ENCODE measurements at regions not wholly inside any gene's neighbourhood (a gene's known extent, or its start where the extent isn't known, plus 50 kb on each side); places are given as distances from the start of the nearest gene placed in this dataset.

GRCh38 chr7:125971656-125972055, 1042.0 kb upstream of the POT1 start:
- Histone ChIP-seq H3K9me3 (no peaks in the 10 kb centered on the region), H3K4me1 (no peaks in the 10 kb centered on the region), H3K27me3 (no peaks in the 10 kb centered on the region), H3K36me3 (ENCODE audit: low read depth, missing control alignments) (no peaks in the 10 kb centered on the region), H3K27ac (no peak overlapping the region), H3K4me3 (no peak overlapping the region)
- 83 to 85% methylated on average over 2 of the region's 2 CpGs for WGBS, 2 donors
- TF ChIP-seq, protein P1, sequence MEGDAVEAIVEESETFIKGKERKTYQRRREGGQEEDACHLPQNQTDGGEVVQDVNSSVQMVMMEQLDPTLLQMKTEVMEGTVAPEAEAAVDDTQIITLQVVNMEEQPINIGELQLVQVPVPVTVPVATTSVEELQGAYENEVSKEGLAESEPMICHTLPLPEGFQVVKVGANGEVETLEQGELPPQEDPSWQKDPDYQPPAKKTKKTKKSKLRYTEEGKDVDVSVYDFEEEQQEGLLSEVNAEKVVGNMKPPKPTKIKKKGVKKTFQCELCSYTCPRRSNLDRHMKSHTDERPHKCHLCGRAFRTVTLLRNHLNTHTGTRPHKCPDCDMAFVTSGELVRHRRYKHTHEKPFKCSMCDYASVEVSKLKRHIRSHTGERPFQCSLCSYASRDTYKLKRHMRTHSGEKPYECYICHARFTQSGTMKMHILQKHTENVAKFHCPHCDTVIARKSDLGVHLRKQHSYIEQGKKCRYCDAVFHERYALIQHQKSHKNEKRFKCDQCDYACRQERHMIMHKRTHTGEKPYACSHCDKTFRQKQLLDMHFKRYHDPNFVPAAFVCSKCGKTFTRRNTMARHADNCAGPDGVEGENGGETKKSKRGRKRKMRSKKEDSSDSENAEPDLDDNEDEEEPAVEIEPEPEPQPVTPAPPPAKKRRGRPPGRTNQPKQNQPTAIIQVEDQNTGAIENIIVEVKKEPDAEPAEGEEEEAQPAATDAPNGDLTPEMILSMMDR (IDR thresholded peaks at IDR 0.05), result no peak
- no peak for TF ChIP-seq POLR2A (IDR thresholded peaks at IDR 0.05)
- intact Hi-C loops (cut with DNase I; ENCODE audit: low total_unique reads), result no loop called here
- no peak for DNase-seq

- H3K27ac ChIP-seq, result no peak overlapping the region
- 79% methylated on average over 1 of the region's 1 CpG for WGBS, 2 donors
- intact Hi-C loops (cut with DNase I; ENCODE audit: low total_unique reads), result no loop called here
Observed at GRCh38 chr7:125966278-125967048, 1036.8 kb upstream of the POT1 start.

GRCh38 chr7:125934955-125935354, 1005.3 kb upstream of the POT1 start:
- Histone ChIP-seq H3K36me3 (ENCODE audit: low read depth, missing control alignments) (no peaks in the 10 kb centered on the region), H3K9me3 (no peaks in the 10 kb centered on the region), H3K27me3 (no peaks in the 10 kb centered on the region), H3K27ac (no peak overlapping the region), H3K4me1 (no peaks in the 10 kb centered on the region), H3K4me3 (no peak overlapping the region)
- no peak for DNase-seq
- TF ChIP-seq POLR2A (IDR thresholded peaks at IDR 0.05), result no peak
- TF ChIP-seq, protein P1 (IDR thresholded peaks at IDR 0.05), result no peak
- WGBS, 2 donors, result 45 to 60% methylated on average over 1 of the region's 1 CpG
- intact Hi-C loops (cut with DNase I; ENCODE audit: low total_unique reads), result no loop called here

More at GRCh38 chr7:125966278-125967048, 1036.8 kb upstream of the POT1 start:
- no peaks in the 10 kb centered on the region for H3K4me1 ChIP-seq
- no peak for DNase-seq
- TF ChIP-seq, protein P1 (IDR thresholded peaks at IDR 0.05), result no peak
- TF ChIP-seq POLR2A (IDR thresholded peaks at IDR 0.05), result no peak
- H3K27me3 ChIP-seq, result no peaks in the 10 kb centered on the region
- H3K9me3 ChIP-seq, result no peaks in the 10 kb centered on the region
- no peak overlapping the region for H3K4me3 ChIP-seq
- H3K36me3 ChIP-seq (ENCODE audit: low read depth, missing control alignments), result no peaks in the 10 kb centered on the region

GRCh38 chr7:125934539-125934938, 1004.9 kb upstream of the POT1 start:
- H3K4me1 ChIP-seq, result no peaks in the 10 kb centered on the region
- no peaks in the 10 kb centered on the region for H3K27me3 ChIP-seq
- H3K4me3 ChIP-seq, result no peak overlapping the region
- TF ChIP-seq, protein P1 (IDR thresholded peaks at IDR 0.05), result no peak
- TF ChIP-seq POLR2A (IDR thresholded peaks at IDR 0.05), result no peak
- no peak overlapping the region for H3K27ac ChIP-seq
- intact Hi-C loops (cut with DNase I; ENCODE audit: low total_unique reads), result no loop called here
- H3K9me3 ChIP-seq, result no peaks in the 10 kb centered on the region
- 67 to 74% methylated on average over 2 of the region's 2 CpGs for WGBS, 2 donors
- DNase-seq, result no peak
- H3K36me3 ChIP-seq (ENCODE audit: low read depth, missing control alignments), result no peaks in the 10 kb centered on the region

DNA sequence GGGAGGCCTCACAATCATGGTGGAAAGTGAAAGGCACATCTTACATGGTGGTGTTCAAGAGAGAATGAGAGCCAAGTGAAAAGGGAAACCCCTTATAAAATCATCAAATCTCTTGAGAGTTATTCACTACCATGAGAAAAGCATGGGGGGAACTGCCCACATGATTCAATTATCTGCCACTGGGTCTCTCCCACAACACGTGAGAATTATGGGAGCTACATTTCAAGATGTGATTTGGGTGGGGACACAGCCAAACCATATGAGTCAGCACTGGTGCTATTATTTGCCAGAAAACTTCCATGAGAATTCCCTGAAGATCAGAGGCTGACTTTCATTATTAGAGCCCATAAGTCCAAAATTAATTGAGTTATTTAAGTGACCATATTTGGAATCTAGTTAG, 1001.2 kb upstream of the POT1 start:
- intact Hi-C loops (cut with DNase I; ENCODE audit: low total_unique reads), result no loop called here
- no peak overlapping the region for H3K27ac ChIP-seq
- H3K36me3 ChIP-seq (ENCODE audit: low read depth, missing control alignments), result no peaks in the 10 kb centered on the region
- no peak overlapping the region for H3K4me3 ChIP-seq
- H3K9me3 ChIP-seq, result no peaks in the 10 kb centered on the region
- no peak for TF ChIP-seq POLR2A (IDR thresholded peaks at IDR 0.05)
- TF ChIP-seq, protein P1 (IDR thresholded peaks at IDR 0.05), result no peak
- 74 to 81% methylated on average over 1 of the region's 1 CpG for WGBS, 2 donors
- H3K4me1 ChIP-seq, result no peaks in the 10 kb centered on the region
- no peak for DNase-seq
- H3K27me3 ChIP-seq, result no peaks in the 10 kb centered on the region

Measured in testis (tissue), 2 donors.